GM18861 (cell line): ENCODE measurements at regions not wholly inside any gene's neighbourhood (a gene's known extent, or its start where the extent isn't known, plus 50 kb on each side); places are given as distances from the start of the nearest gene placed in this dataset.

Source experiments
- ATAC-seq: cut with Tn5 transposase; IDR thresholded peaks from one replicate; pipeline ENCODE4 v1.9.1; 2021; ENCODE audit not compliant: unreplicated experiment

- no peak for ATAC-seq
Measured at GRCh38 chr16:73846007-73846330, 450.6 kb upstream of the PSMD7 start.

- no peak for ATAC-seq
Measured at GRCh38 chr16:73845238-73846006, 451.2 kb upstream of the PSMD7 start.

- no peak for ATAC-seq
Measured at GRCh38 chr16:73840728-73841127, 455.9 kb upstream of the PSMD7 start.

GRCh38 chr16:73831220-73831619, 465.4 kb upstream of the PSMD7 start:
- no peak for ATAC-seq

GRCh38 chr16:73823205-73823849, 473.3 kb upstream of the PSMD7 start:
- ATAC-seq = no peak

GRCh38 chr16:73817526-73818324, 478.9 kb upstream of the PSMD7 start:
- no peak for ATAC-seq

GRCh38 chr16:73813527-73813926, 483.1 kb upstream of the PSMD7 start:
- no peak for ATAC-seq

GRCh38 chr16:73804456-73804855, 492.2 kb upstream of the PSMD7 start:
- no peak for ATAC-seq

- no peak for ATAC-seq
Measured at GRCh38 chr16:73798471-73798870, 498.1 kb upstream of the PSMD7 start.

GRCh38 chr16:73797115-73797514, 499.5 kb upstream of the PSMD7 start:
- no peak for ATAC-seq

- ATAC-seq = no peak
Measured at GRCh38 chr16:73796241-73796640, 500.4 kb upstream of the PSMD7 start.

- no peak for ATAC-seq
Measured at GRCh38 chr16:73794994-73795393, 501.6 kb upstream of the PSMD7 start.

GRCh38 chr16:73793871-73794437, 502.7 kb upstream of the PSMD7 start:
- ATAC-seq = no peak

GRCh38 chr16:73793260-73793659, 503.4 kb upstream of the PSMD7 start:
- no peak for ATAC-seq

GRCh38 chr16:73792199-73793020, 504.2 kb upstream of the PSMD7 start:
- ATAC-seq = no peak

GRCh38 chr16:73781297-73781696, 515.3 kb upstream of the PSMD7 start:
- no peak for ATAC-seq

- no peak for ATAC-seq
Measured at GRCh38 chr16:73778887-73779286, 517.7 kb upstream of the PSMD7 start.

- no peak for ATAC-seq
Measured at GRCh38 chr16:73775841-73776388, 520.7 kb upstream of the PSMD7 start.

GRCh38 chr16:73771196-73772064, 525.2 kb upstream of the PSMD7 start:
- no peak for ATAC-seq

- no peak for ATAC-seq
Measured at GRCh38 chr16:73768786-73769203, 527.8 kb upstream of the PSMD7 start.
